DND-41 (cell line): ENCODE measurements at regions not wholly inside any gene's neighbourhood (a gene's known extent, or its start where the extent isn't known, plus 50 kb on each side); places are given as distances from the start of the nearest gene placed in this dataset.

ENCODE experiments used
- EZH2 ChIP-seq: IDR thresholded peaks from 3 replicates; pipeline ENCODE4 v1.6.1; 2012; ENCODE audit warnings: borderline replicate concordance, low read depth, mild to moderate bottlenecking, moderate library complexity, low read length, inconsistent platforms; ENCODE audit not compliant: severe bottlenecking
- TF ChIP-seq, protein P1 (sequence below): IDR thresholded peaks from 2 replicates; pipeline ENCODE4 v1.5.1; 2012; ENCODE audit warnings: borderline replicate concordance, low read length, moderate library complexity, mild to moderate bottlenecking; ENCODE audit not compliant: poor library complexity, severe bottlenecking; ENCODE audit errors: extremely low read depth

DNA sequence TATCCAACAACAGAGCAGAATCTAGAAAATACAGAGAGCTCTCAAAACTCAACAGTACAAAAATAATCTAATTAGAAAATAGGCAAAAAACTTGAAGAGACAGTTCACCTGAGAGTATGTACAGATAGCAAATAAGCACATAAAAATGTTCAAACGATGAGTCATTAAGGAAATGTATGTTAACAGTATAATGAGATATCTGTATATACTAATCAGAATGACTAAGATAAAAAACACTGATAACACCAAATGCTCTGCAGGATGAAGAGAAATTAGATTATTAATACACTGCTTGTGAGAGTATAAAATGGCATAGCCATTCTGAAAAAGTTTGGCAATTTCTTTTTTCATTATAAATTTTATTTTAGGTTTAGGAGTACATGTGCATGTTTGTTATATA lies 1307.6 kb upstream of the GOT2 start:
- TF ChIP-seq, protein P1, sequence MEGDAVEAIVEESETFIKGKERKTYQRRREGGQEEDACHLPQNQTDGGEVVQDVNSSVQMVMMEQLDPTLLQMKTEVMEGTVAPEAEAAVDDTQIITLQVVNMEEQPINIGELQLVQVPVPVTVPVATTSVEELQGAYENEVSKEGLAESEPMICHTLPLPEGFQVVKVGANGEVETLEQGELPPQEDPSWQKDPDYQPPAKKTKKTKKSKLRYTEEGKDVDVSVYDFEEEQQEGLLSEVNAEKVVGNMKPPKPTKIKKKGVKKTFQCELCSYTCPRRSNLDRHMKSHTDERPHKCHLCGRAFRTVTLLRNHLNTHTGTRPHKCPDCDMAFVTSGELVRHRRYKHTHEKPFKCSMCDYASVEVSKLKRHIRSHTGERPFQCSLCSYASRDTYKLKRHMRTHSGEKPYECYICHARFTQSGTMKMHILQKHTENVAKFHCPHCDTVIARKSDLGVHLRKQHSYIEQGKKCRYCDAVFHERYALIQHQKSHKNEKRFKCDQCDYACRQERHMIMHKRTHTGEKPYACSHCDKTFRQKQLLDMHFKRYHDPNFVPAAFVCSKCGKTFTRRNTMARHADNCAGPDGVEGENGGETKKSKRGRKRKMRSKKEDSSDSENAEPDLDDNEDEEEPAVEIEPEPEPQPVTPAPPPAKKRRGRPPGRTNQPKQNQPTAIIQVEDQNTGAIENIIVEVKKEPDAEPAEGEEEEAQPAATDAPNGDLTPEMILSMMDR, result no peak
- no peak for TF ChIP-seq EZH2
